GM12878 (cell line): ENCODE measurements at regions not wholly inside any gene's neighbourhood (a gene's known extent, or its start where the extent isn't known, plus 50 kb on each side); places are given as distances from the start of the nearest gene placed in this dataset.

ENCODE experiments used
- ATAC-seq: fragments of 200-7000 bp; cut with Tn5 transposase; 3 replicates; pipeline ENCODE4 v1.9.1; 2020; ENCODE audit warnings: mild to moderate bottlenecking, moderate library complexity
- BruUV-seq: library from RNA; stranded (reverse); fragments of 400-500 nt; replicated peaks from 2 replicates; lab custom pipeline; 2021; lab: Mats Ljungman, UMichigan
- CTCF ChIA-PET: fragments of 300-600 bp; sonication (Branson Sonifier 250); formaldehyde crosslinking; extraction: SDS; loops from one replicate; lab custom pipeline; 2021; ENCODE audit warnings: inconsistent platforms; lab: Yijun Ruan, JAX
- POLR2A ChIA-PET: fragments of 350-600 bp; formaldehyde crosslinking; extraction: SDS; loops from one replicate; lab custom pipeline; 2021; ENCODE audit warnings: inconsistent platforms; lab: Charles Lee
- RAD21 ChIA-PET: fragments of 300-600 bp; sonication (Branson Sonifier 250); formaldehyde crosslinking; loops from one replicate; lab custom pipeline; 2023; ENCODE audit warnings: antibody characterized with exemption; ENCODE audit not compliant: unreplicated experiment; lab: Charles Lee
- SMC1A ChIA-PET: fragments of 300-600 bp; sonication (Branson Sonifier 250); formaldehyde crosslinking; loops from one replicate; lab custom pipeline; 2023; ENCODE audit not compliant: unreplicated experiment, uncharacterized antibody; lab: Charles Lee
- DNase-seq: peaks from one replicate; pipeline ENCODE4 v3.0.0-alpha.2; 2011; ENCODE audit warnings: low read depth, low spot score
- FAIRE-seq: peaks from 3 replicates; lab custom pipeline; 2011; peaks lifted over from hg19 to GRCh38; lab: Jason Lieb, UNC
- H2AFZ ChIP-seq: 2 replicates; pipeline ENCODE4 v1.6.0; 2011; ENCODE audit warnings: low read depth, low read length, control low read depth; ENCODE audit not compliant: control insufficient read depth
- H3K27ac ChIP-seq: 2 replicates; pipeline ENCODE4 v1.5.1; 2011; ENCODE audit warnings: control low read depth; ENCODE audit not compliant: control insufficient read depth, insufficient read depth
- H3K27me3 ChIP-seq, 2 experiments: replicated peaks in 1 of 2; 2 replicates each; pipeline versions ENCODE4 v1.6.0 to v1.6.1; 2011; ENCODE audit warnings: low read length in 1 of 2; ENCODE audit not compliant: control insufficient read depth in 2 of 2, insufficient read depth in 2 of 2
- H3K36me3 ChIP-seq, 2 experiments: 2 replicates each; pipeline ENCODE4 v1.5.1; 2011; ENCODE audit warnings: low read length in 1 of 2; ENCODE audit not compliant: control insufficient read depth in 2 of 2, insufficient read depth in 2 of 2
- H3K4me1 ChIP-seq: 2 replicates; pipeline ENCODE4 v1.6.1; 2011; ENCODE audit warnings: mild to moderate bottlenecking, low read length, moderate library complexity, mixed read lengths; ENCODE audit not compliant: control insufficient read depth, insufficient read depth
- H3K4me2 ChIP-seq: 2 replicates; pipeline ENCODE4 v1.6.0; 2011; ENCODE audit warnings: control low read depth; ENCODE audit not compliant: control insufficient read depth, insufficient read depth
- H3K4me3 ChIP-seq: fragments of 200-600 bp; sonication (generic); 2 replicates; pipeline ENCODE4 v1.5.1; 2016
- H3K79me2 ChIP-seq: 2 replicates; pipeline ENCODE4 v1.6.0; 2011; ENCODE audit warnings: low read length; ENCODE audit not compliant: control insufficient read depth, insufficient read depth
- H3K9ac ChIP-seq: 2 replicates; pipeline ENCODE4 v1.8.0; 2011; ENCODE audit warnings: low read length, control low read depth, mixed read lengths; ENCODE audit not compliant: control insufficient read depth, insufficient read depth
- H3K9me3 ChIP-seq: replicated peaks from 3 replicates; pipeline ENCODE4 v1.5.1; 2011; ENCODE audit warnings: mild to moderate bottlenecking, low read length; ENCODE audit not compliant: control insufficient read depth, insufficient read depth
- H4K20me1 ChIP-seq: 2 replicates; pipeline ENCODE4 v1.6.0; 2011; ENCODE audit not compliant: control insufficient read depth, insufficient read depth
- EGR1 ChIP-seq, 2 experiments: IDR thresholded peaks; 1 replicate in 1 of 2; 2 replicates in 1 of 2; pipeline ENCODE4 v1.6.1; 2011 to 2012; ENCODE audit warnings: low read depth in 2 of 2, low read length in 2 of 2, borderline replicate concordance in 1 of 2, mild to moderate bottlenecking in 1 of 2, moderate library complexity in 1 of 2
- ESRRA ChIP-seq: IDR thresholded peaks from 2 replicates; pipeline ENCODE4 v1.6.1; 2012; ENCODE audit warnings: mild to moderate bottlenecking, low read length, improper control_type of control experiment
- JUND ChIP-seq: IDR thresholded peaks from 2 replicates; pipeline ENCODE4 v1.6.1; 2012; ENCODE audit warnings: low read depth, mild to moderate bottlenecking, low read length, improper control_type of control experiment, moderate library complexity
- RELA ChIP-seq: fragments of 450-650 bp; IDR thresholded peaks from 2 replicates; pipeline ENCODE4 v1.8.0; 2014; ENCODE audit warnings: borderline replicate concordance; ENCODE audit not compliant: partially characterized antibody
- SP1 ChIP-seq: IDR thresholded peaks from one replicate; pipeline ENCODE4 v1.6.1; 2011; ENCODE audit warnings: low read depth, low read length
- SRF ChIP-seq, 2 experiments: IDR thresholded peaks; 2 replicates each; pipeline ENCODE4 v1.6.1; 2011; ENCODE audit warnings: low read depth in 2 of 2, low read length in 2 of 2, mild to moderate bottlenecking in 1 of 2, moderate library complexity in 1 of 2
- SUZ12 ChIP-seq: fragments of 200-600 bp; sonication (generic); IDR thresholded peaks from one replicate; pipeline ENCODE4 v1.6.1; 2018; ENCODE audit warnings: antibody characterized with exemption, mild to moderate bottlenecking; ENCODE audit not compliant: unreplicated experiment
- TBL1XR1 ChIP-seq: IDR thresholded peaks from 2 replicates; pipeline ENCODE4 v1.6.1; 2012; ENCODE audit warnings: low read depth, low read length, improper control_type of control experiment
- WGBS: methylation state at CpG from one replicate; pipeline ENCODE4 v1.1.6; 2016; ENCODE audit warnings: low lambda C conversion rate; ENCODE audit not compliant: insufficient replicate concordance, insufficient coverage; ENCODE audit errors: missing lambda C conversion rate; 5-methylcytosine and 5-hydroxymethylcytosine counted together
- in situ Hi-C: fragments of 300-500 bp; cut with MboI; formaldehyde crosslinking; loops from 9 replicates; pipeline ENCODE4 v1.14.3; 2018; ENCODE audit warnings: mixed read lengths
- intact Hi-C: fragments of 100-400 bp; cut with micrococcal nuclease; formaldehyde crosslinking; loops from one replicate; pipeline ENCODE4 v1.14.2; 2022; ENCODE audit not compliant: unreplicated experiment

DNA sequence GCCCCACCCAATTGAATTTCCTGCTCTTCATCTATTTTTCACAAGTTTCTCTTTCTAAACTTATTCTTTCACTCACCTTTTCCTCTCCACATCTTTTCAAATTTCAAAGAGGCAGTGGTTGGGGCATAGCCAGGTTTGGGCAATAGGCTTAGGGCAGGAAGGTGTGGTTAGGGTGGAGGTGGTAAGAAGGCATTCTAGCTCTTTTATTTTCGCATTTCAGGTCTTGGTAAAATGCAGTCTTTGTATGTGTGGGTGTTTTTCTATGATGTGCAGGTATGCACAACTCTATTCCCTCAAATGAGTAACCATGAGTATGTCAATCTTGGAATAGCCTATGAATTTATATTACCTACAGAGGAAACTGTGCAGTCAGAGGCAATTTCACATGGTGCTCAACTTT, 129.8 kb upstream of the IFNE start:
- POLR2A ChIA-PET, result interaction anchor here (0.6 kb wide), 1 partner anchor 60 kb away, joined by 3 read pairs; no protein-coding TSS in a partner anchor
- no peak for DNase-seq

DNA sequence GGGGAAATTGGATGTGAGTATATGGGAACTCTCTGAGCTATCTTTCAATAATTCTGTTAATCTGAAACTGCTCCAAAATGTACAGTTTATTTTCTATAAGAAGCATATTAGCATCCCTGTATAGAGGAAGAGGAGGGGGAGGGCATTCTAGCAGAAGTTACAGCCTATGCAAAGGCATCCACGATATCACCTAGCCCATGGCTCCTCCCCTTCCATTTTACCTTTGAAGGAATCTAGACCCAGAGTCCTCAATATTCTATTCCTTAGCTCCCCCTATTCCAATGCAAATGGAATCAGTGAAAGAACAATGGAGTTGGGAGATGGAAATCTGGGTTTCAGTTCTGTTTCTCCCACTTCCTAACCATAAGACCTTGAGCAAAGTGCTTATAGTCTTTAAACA, 132.9 kb upstream of the IFNE start:
- Histone ChIP-seq H3K27me3 (no peaks in the 10 kb centered on the region), H3K27ac (no peak overlapping the region), H3K4me2 (no peak overlapping the region), H3K4me1 (no peaks in the 10 kb centered on the region), H3K4me3 (no peak overlapping the region), H3K9ac (no peak overlapping the region), H3K9me3 (no peaks in the 10 kb centered on the region)
- intact Hi-C loops, result no loop called here
- ChIA-PET RAD21 (no interaction called here), POLR2A (no interaction called here)
- no peak for FAIRE-seq
- BruUV-seq, result no TSS peak
- TF ChIP-seq SP1 (no peak), TBL1XR1 (no peak), RELA (no peak)
- TF ChIP-seq, all 136 proteins: peak for 0
- in situ Hi-C loops, result no loop called here
- 5% methylated on average over 1 of the region's 1 CpG for WGBS
- CTCF ChIA-PET, result no interaction called here
- H3K36me3 ChIP-seq, result no peaks in the 10 kb centered on the region
- ATAC-seq, result no peak
- H3K79me2 ChIP-seq, result no peaks in the 10 kb centered on the region
- no peak for DNase-seq
- SMC1A ChIA-PET, result no interaction called here
- H2AFZ ChIP-seq, result no peak overlapping the region
- no peaks in the 10 kb centered on the region for H4K20me1 ChIP-seq

More for the DNA sequence above, 129.8 kb upstream of the IFNE start:
- intact Hi-C loops, result no loop called here
- no peaks in the 10 kb centered on the region for H3K36me3 ChIP-seq
- no peak overlapping the region for H3K4me3 ChIP-seq
- H2AFZ ChIP-seq, result no peak overlapping the region
- TF ChIP-seq EGR1 (IDR thresholded peaks at IDR 0.05; ENCODE audit: borderline replicate concordance in 1 of 2, low read depth in 2 of 2, low read length in 2 of 2) (no peak), ESRRA (no peak), JUND (no peak), SRF (IDR thresholded peaks at IDR 0.05; ENCODE audit: low read depth in 2 of 2, low read length in 2 of 2) (no peak), SUZ12 (no peak), RELA (no peak)
- H3K27ac ChIP-seq, result no peak overlapping the region
- BruUV-seq, result no TSS peak
- no peak overlapping the region for H3K9ac ChIP-seq
- ChIA-PET SMC1A (no interaction called here), CTCF (no interaction called here), RAD21 (no interaction called here)
- in situ Hi-C loops, result no loop called here
- H3K4me2 ChIP-seq, result no peak overlapping the region
- FAIRE-seq (no peak), ATAC-seq (no peak)
- H3K79me2 ChIP-seq, result no peaks in the 10 kb centered on the region
- 0% methylated on average over 1 of the region's 1 CpG for WGBS
- H3K4me1 ChIP-seq, result no peaks in the 10 kb centered on the region
- H3K9me3 ChIP-seq, result no peaks in the 10 kb centered on the region
- H3K27me3 ChIP-seq, result no peaks in the 10 kb centered on the region
- H4K20me1 ChIP-seq, result no peaks in the 10 kb centered on the region
